SW480 (cell line): ENCODE measurements at regions not wholly inside any gene's neighbourhood (a gene's known extent, or its start where the extent isn't known, plus 50 kb on each side); places are given as distances from the start of the nearest gene placed in this dataset.

ENCODE experiments used
- DNase-seq: peaks from one replicate; pipeline ENCODE4 v3.0.0-alpha.2; 2016; ENCODE audit warnings: low spot score

DNA sequence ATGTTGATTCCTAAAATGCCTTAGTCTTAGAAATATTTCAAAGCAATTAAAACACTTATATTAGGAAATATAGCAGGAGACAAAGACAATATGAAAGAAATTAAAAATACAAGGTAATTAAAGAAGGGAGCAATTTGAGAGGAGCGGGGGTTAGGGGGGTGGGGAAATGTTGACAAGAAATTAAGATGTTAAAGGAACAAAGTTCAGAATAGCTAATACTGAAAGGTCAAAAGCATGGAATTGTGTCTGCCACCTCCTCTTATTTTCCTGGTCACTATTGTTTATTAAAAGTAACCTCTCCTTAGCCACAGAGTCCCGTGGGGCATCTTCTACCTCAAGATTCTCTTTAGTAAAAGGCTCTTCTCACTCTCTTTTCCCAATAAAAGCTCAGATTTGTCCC, 244.1 kb downstream of the MREG start:
- DNase-seq: no peak

DNA sequence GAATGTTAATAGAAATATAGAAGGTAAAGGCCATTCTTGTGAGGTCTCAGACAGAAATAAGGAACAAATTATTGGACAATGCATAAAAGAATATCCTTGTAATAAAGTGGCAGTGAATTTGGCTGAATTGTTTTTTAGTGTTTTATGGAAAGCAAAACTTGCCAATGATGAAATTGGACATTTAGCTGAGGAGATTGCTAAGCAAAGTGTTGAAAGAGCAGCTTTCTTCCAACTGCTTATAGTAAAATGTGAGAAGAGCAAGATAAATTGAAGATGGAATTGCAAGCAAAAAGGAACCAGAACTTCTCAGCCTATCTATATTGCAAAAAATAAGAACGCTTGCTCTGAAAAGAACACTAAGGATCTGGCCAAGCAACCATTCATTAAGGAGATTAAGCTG, 245.7 kb downstream of the MREG start:
- no peak for DNase-seq

DNA sequence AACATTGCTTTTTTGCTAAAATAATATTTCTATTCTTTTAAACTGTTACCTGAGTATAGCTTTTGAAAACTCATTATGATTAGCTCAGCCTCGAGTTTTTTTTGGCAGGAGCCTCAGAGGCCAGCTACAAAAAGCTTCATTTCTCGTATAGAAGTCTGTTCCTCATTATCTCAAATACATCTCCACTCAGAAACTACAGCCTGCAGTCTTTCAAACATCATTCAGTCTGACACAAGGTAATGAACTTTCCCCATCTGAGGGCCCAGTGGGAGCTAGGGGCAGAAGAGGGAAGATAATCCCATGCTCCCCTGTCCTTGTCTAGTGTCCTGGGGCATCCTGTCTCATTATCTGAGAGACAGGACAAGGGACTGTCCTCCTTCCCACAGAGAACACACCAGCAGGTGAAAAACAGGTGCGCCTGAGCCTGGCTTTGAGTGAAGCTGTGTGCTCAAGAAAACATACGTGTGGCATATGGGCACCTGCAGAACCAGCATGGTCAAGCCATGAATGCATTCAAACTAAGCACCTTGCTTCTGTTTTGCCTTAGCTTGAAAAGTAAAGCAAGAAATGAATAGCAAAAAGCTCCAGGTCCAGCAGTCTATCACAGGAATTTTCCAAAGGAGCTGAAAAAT, 247.5 kb downstream of the MREG start:
- no peak for DNase-seq

DNA sequence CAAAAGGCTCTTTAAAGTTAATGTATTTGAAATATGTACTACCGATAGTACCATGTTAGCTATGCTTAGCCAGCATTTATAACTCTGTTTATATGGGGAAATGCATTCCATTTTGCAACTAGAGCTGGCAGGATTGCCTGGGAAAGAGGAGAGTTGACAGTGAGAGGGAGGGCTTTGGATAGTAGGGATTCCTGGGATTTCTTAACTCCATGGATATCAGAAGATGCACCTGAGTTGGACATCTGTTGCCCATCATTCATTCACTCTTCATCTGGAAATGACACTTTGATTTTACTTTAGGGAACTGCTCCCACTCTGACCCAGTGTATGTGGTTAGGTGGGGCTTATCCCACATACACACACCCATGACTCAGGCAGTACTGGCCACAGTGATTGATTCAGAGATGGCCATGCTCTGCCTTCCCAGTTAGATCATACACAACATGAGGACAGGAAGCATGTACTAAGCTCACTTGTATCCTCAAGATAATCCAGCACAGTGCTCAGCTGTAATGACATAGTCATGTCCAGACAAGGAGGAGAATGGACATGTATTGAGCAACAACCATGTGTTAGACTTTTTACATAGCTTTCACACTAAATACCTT, 248.8 kb downstream of the MREG start:
- DNase-seq: no peak

DNA sequence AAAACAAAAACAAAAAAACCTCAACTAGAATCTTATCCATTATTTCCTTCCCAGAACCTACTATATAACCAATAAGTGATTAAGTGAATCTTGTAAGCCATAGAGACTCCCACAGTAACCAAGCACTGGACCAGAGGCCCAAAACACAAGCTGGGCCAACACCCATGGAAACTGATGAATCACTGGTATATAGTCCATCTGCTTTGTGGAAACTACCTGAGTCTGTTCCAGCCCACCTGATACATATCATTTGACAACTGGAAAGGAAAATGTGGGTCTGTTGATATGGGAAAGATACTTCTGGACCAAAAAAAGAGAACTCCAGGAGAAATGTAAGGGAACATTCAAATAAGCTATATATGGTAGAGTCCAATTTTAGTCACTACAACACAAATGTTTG, 252.8 kb downstream of the MREG start:
- no peak for DNase-seq

DNA sequence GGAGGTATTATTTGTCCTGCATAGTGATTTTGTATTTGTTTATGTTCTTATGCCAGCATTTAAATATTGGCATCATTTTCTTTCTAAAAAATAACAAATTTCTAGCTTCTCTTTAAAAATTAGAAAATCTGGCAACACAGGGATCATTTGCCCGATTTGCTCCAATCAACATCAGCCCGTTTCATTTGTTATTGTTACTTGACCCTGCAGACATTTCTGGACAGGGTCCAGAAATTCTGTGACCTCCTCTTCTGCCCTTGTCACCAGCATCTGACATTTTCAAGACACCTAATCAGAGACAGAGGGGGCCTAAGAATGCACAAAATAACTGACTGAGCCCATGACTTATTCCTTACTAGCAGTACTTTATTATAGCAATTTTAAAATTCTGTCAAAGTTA, 253.3 kb downstream of the MREG start:
- no peak for DNase-seq

DNA sequence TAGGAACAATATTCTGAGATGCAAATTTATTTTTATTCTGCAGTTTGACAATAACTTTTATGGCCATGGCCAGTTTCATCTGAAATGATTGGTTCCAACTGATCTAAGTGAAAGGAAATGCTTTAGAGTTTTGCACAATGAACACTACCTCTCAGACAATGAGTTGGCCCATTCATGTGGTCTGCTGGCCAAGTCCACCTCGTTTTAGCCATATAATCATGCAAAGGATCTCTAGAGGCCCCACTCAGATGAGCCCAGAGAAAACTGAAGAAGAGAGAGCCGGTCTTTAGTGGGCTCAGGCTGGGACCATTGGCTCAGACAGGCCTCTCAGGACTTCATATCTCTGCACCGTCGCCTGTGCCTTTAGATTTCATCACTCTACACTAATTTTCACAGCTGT, 254.7 kb downstream of the MREG start:
- DNase-seq: no peak

DNA sequence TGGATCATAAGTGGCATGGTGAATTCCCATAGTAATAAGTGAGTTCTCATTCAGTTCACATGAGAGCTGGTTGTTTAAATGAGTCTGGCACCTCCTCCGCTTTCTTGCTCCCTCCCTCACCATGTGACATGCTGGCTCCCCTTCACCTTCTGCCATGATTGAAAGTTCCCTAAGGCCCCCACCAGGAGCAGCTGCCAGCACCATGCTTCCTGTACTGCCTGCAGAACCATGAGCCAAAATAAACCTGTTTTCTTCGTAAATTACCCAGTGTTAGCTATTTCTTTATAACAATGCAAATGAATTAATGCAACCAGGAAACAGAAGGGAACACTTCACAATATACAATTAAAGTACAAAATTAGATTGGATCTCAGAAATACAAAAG, 257.0 kb downstream of the MREG start:
- no peak for DNase-seq

DNA sequence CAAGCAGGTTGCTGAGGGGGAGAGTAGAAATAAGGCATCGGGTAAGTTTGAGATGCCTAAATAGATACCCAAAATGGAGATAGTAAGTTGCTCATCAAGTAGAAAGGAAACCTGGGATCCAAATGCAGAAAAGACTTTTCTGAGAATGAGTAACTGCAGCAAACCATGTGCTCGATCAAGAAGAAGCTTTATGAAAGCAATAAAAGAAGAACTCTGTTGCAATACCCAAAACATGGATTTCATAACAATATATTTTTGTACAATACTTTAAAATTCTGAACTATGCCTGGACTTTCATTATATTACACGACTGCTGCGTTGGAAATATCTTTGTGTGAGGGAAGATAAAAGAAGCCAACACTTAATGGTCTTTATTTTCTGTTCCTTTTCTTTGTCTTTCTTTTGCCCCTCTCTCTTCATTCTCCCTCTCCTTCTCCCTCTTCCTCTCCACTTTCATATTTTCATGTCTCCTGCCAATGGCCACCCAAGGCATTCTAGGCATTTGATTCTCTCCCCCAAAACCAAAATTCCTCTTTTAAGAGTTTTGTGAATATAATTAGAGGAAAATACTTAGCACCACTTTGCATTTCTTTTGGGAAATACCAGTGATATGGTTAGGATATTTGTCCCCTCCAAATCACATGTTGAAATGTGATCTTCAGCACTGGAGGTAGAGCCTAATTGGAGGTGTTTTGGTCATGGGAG, 257.6 kb downstream of the MREG start:
- no peak for DNase-seq

DNA sequence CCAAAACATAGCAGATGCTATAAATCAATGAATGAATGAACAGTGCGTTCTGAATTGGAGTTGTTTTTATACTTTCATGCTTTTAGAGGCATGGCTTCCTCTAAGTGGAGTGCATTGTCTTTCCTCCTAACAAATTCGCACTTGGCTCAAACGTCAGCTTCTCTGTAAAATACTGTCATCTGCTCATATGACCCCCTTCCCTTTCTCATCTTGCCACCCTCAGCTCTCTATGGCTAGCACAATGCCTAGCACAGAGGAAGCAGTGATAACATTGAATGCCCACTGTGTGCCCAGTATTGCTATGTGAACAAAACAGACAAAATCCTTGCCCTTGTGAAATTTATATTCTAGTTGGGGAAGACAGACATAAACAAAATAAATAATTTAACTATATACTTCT, 258.8 kb downstream of the MREG start:
- no peak for DNase-seq

DNA sequence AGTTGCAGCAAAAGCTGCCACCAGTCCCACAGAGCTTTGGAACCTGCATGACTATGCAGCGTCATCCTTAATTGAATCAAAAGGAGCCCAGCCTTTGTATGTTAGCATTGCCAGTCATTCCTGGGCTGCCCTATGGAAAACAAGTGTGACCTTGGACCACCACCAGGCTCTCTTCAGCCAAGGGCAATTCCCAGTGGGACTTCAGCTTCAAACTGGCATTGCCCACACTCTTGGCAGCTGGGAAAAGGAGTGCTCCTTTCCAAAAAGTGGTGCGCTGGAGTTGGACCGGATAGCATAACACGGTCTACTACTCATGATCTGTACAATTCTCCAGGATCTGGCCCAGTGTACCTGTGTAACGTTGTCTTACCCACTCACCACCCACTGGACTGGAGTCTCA, 259.5 kb downstream of the MREG start:
- DNase-seq: no peak

DNA sequence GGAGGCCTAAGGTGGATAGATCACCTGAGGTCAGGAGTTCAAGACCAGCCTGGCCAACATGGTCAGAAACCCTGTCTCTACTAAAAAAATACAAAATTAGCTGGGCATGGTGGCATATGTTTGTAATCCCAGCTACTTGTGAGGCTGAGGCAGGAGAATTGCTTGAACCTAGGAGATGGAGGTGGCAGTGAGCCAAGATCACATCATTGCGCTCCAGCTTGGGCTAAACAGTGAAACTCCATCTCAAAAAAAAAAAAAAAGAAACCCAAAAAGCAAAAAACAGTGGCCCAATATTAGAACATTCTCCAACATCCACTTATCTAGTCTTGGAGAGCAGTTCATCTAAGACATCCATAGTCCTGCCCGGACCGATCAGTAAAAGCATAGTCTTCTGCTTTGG, 260.4 kb downstream of the MREG start:
- DNase-seq: no peak

DNA sequence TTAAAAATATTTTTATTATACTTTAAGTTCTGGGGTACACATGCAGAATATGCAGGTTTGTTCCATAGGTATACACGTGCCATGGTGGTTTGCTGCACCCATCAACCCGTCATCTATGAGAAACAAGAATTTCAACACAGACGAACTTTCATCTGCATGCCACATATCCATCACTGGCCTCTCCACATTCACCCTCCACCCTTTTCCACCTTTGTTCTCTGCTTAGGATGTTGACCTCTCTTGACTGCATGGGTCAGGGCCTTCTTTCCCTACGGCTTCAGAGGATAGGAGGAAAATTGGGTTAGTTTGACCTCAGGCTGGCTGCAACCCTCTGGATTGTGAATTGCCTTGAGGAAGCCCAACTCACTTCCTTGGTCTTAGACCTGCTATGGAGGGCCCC, 260.9 kb downstream of the MREG start:
- no peak for DNase-seq

DNA sequence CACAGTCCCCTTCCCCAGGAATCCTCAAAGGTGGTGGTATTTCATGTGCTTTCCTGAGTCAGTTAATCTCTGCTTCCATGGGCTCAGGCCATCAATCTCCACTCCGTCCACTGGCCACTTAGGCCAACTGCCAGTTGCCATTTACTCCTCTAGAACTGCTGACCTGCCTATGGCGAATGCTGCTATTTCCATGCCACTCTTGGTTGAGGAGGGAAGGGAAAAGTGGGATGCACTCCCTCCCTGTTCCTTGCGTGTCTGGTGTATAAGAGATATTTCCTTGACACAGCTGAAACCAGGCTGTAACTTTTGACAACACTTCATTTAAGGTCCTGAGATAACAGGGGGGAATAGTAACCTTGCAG, 261.5 kb downstream of the MREG start:
- DNase-seq: no peak

DNA sequence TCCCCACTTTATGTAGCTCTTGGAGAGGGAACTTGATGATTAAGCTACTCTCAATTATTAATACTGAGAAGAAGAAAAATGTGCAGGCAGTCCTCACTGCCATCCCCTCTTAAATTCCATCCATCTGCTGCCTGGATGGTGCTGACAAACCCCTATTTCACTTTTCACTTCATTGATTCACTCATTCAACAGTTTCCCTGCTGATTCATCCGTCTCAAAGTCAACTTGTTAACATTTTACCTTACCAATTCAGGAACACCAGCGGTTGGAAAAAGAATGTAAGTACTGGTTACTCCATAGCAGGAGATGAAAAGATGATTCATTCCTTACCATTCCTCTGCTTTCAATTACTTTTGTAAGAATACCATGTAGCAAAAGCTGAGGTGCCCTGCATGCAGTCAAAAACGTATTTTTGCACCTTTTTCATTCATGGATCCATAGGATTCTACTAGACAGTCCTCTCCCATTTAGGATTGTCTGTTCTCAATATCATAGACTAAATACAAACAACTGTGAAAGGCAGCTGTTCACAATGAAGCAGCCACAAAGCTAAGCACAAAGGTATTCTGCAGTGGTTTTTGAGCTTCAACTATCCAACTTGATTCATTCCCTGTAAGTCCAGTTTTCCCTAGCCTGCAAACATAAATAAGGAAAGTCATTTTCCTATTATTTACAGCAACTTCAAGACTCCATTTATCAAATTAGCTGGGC, 262.0 kb downstream of the MREG start:
- DNase-seq: peak; percentile 5

DNA sequence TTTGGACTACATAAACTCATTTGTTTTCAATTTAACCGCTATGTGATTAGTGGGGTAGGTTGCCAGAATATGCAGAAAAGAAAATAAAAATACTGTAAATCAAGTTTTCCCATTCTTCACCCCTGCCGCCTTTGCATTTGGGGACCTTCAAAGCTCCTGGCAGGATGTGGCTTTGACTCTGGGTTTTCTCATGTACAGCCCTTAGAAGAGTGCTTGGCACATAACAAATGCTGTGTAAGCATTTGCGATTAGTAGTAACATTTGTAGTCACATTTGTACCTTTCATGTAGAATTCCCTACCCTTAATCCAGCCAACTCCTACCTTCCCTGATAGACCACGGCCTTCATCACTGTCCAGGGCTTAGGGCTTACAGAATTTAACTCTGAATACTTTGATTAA, 262.6 kb downstream of the MREG start:
- DNase-seq: no peak

DNA sequence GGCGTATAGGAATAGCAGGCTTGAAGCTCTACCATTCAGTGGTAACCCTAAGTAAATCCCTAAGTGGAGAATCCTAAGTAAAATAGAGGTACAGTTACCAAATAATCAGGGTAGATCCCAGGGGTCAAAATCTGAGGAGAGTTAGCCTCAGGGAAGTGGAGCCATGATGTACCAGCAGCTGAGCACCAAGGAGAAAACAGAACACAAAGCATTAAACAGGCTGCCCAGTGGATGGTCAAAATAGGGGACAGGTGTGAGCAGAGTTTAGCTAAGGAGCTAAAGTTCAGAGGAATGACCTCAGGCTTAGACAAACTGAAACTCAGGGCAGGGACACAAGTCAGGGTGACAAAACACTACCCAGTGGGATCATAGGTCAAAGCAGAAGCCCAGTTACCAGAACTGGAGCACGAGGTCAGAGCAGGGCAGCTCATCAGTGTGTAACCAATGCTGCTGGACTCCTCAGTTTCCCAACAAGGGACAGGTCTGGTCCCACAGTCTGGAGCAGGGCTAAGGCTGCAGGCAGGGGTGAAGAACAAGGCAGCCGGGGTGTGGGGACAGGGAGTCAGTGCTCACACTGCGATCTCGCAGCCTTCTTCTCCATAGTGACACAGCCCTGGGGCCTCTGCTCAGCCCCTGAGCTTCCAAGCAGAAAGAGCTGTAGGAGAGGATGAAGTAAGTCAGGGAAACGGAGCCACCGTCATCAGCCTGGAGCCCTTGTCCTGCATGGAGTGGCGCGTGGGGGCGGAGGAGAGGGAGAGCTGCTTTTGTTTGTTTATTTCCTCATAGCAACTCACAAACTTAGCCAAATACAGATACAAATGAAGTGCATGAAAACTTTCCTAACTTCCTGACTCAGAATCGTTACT, 264.0 kb downstream of the MREG start:
- no peak for DNase-seq

DNA sequence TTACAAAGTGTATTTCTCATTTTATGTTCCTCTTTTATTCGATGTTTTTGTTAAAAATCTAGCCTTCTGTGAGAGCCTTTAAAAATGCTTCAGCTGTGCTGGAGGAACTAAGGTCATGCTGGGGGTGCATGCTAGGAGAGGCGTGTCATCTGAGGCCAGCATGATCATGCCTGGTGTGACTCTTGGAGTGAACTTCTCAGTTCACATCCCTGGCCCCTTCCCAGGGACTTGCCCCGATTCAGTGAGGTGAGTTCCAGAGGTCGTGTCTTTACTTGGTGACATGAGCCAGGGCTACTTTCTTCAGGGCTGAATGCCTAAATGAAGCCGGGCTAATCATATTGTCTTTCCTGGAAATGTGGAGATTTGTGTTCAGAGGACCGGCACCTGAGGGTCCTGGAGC, 264.9 kb downstream of the MREG start:
- DNase-seq: no peak

DNA sequence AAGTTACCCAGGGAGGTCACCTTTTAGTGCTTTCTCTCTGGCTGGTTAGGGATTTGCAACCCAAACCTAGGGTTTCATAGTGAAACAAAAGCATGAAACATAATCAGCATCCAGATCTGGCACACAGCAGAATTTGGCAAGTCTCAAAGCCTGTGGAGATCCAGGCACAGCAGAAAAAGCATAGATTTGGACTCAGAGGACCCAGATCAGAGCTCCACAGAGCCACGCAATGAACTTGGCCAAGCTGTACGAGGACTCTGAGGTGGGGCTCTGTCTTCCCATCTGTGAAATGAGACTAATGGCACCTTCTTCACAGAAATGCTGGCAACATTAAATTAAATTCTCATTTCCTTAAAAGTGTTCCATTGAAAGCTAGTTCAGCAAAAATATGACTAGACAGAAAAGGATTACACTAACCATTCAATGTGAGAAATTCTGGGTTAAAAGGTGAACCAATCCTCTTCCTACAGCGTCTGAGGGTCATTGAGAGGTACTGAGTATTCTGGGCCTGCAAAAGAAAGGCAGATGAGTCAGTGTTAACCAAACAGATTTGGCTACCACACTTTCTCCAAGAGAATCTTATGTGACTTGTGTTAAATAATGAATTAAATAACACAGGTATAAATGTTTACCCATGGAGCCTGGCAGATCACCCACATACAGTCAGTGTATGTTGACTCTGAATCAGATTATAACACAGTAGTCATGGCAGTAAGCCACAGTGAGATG, 266.3 kb downstream of the MREG start:
- no peak for DNase-seq

DNA sequence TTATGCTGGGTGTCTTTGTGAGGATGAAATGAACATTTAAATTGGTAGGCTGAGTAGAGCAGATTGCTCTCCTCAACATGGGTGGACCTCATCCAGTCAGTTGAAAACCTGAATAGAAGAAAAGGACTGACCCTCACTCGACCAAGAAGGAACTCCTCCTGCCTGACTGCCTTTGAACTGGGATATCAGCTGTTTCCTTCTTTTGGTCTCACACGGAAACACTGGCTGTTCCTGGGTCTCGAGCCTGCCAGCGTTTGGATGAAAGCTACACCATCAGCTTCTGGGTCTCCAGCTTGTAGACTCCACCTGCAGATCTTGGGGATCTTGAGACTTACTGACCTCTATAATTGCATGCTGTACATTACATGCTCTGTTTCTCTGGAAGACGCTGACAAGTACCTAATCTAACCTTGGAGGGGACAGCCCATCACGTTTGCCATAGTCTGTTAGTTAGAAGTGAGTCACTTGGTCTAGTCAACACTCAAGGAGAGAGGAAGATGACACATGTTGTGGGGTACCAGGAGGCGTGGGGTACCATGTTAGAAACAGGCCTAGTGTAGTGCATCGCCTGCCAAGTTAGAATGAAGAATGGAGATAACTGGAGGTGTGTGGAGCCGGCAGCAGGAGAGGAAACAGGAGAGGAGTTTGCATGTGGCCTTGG, 267.0 kb downstream of the MREG start:
- no peak for DNase-seq

DNA sequence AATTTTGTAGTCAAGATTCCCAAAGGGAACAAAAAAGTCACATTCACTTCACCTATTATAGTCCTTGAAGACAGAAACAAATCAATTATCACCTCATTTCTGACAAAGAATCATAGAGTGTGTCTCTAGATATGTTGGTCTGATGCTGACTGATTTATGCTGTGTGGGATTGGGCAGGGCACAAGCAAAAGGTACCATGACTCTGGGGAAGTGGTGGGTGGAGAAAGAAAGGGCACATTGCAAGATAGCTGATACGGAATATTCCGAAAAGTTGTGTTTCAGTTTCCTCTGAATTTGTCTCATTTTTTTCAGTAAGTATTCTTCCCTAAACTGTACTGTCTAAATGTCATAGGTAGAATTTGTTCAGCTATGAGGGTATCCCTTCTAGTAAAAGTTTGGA, 268.0 kb downstream of the MREG start:
- DNase-seq: no peak
